Heart left ventricle (tissue), 13 donors: ENCODE measurements at regions not wholly inside any gene's neighbourhood (a gene's known extent, or its start where the extent isn't known, plus 50 kb on each side); places are given as distances from the start of the nearest gene placed in this dataset.

Experiments
- POLR2A ChIP-seq, 2 donors: fragments of 450-650 bp; IDR thresholded peaks; one replicate each; pipeline ENCODE4 v1.6.1; 2017; ENCODE audit warnings: antibody characterized with exemption in 2 of 2, mild to moderate bottlenecking in 2 of 2, moderate library complexity in 2 of 2
- TF ChIP-seq, protein P1 (sequence below), 12 donors: fragments of 200-600 bp; sonication (generic) in 4 of 12; IDR thresholded peaks; one replicate each; pipeline versions ENCODE4 v1.5.0 to v1.8.0; 2018 to 2022; ENCODE audit warnings: antibody characterized with exemption in 12 of 12, mild to moderate bottlenecking in 5 of 12
- donor health status: ischemic (EF 13 %, LVEDD 7.1; RV severe dilation, severe dysfunction).
- donor health status: DM: no; HTN: yes; CAD: no.
- donor health status: DM: no; HTN: no; CAD: no.
- donor health status: ischemic (EF 25% LVEDD 6.9; RV normal size, moderate dysfunction).
- donor health status: ischemic (EF 25% LVEDD 5.7; RV mildly dilated, moderate dysfunction).
- donor health status: ischemic (EF 35%, LVEDD 5.7; RV mildly dilated, moderate dysfunction).
- donor health status: nonischemic (EF 11% LVEDD 7.7; RV severe dilation, severe dysfunction).
- donor health status: DM: yes; HTN: yes; CAD: no.
- donor health status: PGD.
- donor health status: ischemic (EF 29% LVEDD 5.4; RV normal size, mild dysfunction).
- donor health status: nonischemic (EF 23%, LVEDD 6.1; RV moderate dilation, normal function).

DNA sequence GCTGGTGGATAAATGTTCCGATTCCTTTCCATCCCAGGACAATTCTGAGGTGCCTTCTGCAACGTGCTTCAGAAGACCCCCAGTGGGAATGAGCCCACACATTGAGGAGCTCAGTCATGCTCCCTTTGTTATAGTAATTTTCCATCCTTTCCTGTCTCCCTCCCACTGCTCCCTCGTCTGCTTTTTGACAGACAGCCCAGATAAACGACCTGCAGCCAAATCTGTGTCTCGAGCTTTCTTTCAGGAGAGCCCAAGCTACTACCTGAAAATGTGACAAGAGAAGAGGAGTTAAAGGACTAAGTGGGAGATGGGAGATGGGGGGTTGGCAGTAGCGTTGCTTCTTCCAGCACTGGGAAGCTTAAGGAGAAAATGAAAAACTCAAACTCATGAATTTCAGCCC, 65.9 kb upstream of the LRRN2 start:
- TF ChIP-seq, protein P1, sequence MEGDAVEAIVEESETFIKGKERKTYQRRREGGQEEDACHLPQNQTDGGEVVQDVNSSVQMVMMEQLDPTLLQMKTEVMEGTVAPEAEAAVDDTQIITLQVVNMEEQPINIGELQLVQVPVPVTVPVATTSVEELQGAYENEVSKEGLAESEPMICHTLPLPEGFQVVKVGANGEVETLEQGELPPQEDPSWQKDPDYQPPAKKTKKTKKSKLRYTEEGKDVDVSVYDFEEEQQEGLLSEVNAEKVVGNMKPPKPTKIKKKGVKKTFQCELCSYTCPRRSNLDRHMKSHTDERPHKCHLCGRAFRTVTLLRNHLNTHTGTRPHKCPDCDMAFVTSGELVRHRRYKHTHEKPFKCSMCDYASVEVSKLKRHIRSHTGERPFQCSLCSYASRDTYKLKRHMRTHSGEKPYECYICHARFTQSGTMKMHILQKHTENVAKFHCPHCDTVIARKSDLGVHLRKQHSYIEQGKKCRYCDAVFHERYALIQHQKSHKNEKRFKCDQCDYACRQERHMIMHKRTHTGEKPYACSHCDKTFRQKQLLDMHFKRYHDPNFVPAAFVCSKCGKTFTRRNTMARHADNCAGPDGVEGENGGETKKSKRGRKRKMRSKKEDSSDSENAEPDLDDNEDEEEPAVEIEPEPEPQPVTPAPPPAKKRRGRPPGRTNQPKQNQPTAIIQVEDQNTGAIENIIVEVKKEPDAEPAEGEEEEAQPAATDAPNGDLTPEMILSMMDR (IDR thresholded peaks at IDR 0.05), result no peak
- TF ChIP-seq POLR2A (IDR thresholded peaks at IDR 0.05), result no peak
